DOHH2 (cell line): ENCODE measurements at regions not wholly inside any gene's neighbourhood (a gene's known extent, or its start where the extent isn't known, plus 50 kb on each side); places are given as distances from the start of the nearest gene placed in this dataset.
"Not testable (repeated sequence)": the region's sequence is repeated elsewhere in the genome, so short reads cannot be mapped to it uniquely, and the experiment has no call there.

ENCODE experiments used
- EZH2phosphoT487 ChIP-seq: fragments of 200-600 bp; sonication (generic); IDR thresholded peaks from 2 replicates; pipeline ENCODE4 v1.6.1; 2017; ENCODE audit warnings: borderline replicate concordance, mild to moderate bottlenecking, antibody characterized with exemption, low read length, moderate library complexity, mixed read lengths
- TF ChIP-seq, protein P1 (sequence below): fragments of 200-600 bp; sonication (generic); IDR thresholded peaks from one replicate; pipeline ENCODE4 v1.5.1; 2014; ENCODE audit warnings: antibody characterized with exemption, mild to moderate bottlenecking, low read depth, low read length; ENCODE audit not compliant: poor library complexity, severe bottlenecking

DNA sequence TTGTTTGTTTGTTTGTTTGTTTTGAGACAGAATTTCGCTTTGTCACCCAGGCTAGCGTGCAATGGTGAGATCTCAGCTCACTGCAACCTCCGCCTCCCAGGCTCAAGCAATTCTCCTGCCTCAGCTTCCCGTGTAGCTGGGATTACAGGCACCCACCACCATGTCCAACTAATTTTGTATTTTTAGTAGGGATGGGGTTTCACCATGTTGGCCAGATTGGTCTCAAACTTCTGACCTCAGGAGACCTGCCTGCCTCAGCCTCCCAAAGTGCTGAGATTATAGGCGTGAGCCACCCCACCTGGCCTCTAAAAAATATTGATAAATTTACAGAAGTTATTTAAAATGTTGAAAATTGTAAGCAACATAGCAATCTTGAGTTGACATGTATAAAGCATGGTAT, 57.1 kb upstream of the LOC128125822 start:
- TF ChIP-seq, protein P1, sequence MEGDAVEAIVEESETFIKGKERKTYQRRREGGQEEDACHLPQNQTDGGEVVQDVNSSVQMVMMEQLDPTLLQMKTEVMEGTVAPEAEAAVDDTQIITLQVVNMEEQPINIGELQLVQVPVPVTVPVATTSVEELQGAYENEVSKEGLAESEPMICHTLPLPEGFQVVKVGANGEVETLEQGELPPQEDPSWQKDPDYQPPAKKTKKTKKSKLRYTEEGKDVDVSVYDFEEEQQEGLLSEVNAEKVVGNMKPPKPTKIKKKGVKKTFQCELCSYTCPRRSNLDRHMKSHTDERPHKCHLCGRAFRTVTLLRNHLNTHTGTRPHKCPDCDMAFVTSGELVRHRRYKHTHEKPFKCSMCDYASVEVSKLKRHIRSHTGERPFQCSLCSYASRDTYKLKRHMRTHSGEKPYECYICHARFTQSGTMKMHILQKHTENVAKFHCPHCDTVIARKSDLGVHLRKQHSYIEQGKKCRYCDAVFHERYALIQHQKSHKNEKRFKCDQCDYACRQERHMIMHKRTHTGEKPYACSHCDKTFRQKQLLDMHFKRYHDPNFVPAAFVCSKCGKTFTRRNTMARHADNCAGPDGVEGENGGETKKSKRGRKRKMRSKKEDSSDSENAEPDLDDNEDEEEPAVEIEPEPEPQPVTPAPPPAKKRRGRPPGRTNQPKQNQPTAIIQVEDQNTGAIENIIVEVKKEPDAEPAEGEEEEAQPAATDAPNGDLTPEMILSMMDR = not testable (repeated sequence)
- not testable (repeated sequence) for TF ChIP-seq EZH2phosphoT487
